Mesothelial cell of epicardium (in vitro differentiated cells): ENCODE measurements at regions not wholly inside any gene's neighbourhood (a gene's known extent, or its start where the extent isn't known, plus 50 kb on each side); places are given as distances from the start of the nearest gene placed in this dataset.
"Not testable (repeated sequence)": the region's sequence is repeated elsewhere in the genome, so short reads cannot be mapped to it uniquely, and the experiment has no call there.

ENCODE experiments used
- DNase-seq, 2 experiments: peaks; one replicate each; pipeline ENCODE4 v3.0.0; 2021; ENCODE audit warnings: low spot score in 2 of 2; ENCODE audit not compliant: unreplicated experiment in 2 of 2
- H3K27ac Mint-ChIP-seq: 2 replicates; pipeline ENCODE4 v1.8.0; 2021; ENCODE audit warnings: mixed read lengths
- H3K27me3 Mint-ChIP-seq: 2 replicates; pipeline ENCODE4 v1.8.0; 2021; ENCODE audit warnings: low read depth, mixed read lengths
- H3K36me3 Mint-ChIP-seq: 2 replicates; pipeline ENCODE4 v1.8.0; 2021; ENCODE audit warnings: mixed read lengths
- H3K4me1 Mint-ChIP-seq: 2 replicates; pipeline ENCODE4 v1.8.0; 2021; ENCODE audit warnings: mixed read lengths
- H3K4me3 Mint-ChIP-seq: 2 replicates; pipeline ENCODE4 v1.8.0; 2021; ENCODE audit warnings: mild to moderate bottlenecking, moderate library complexity, mixed read lengths
- H3K9me3 Mint-ChIP-seq: 2 replicates; pipeline ENCODE4 v1.8.0; 2021; ENCODE audit warnings: mixed read lengths
- TF ChIP-seq, protein P1 (sequence below): fragments of 200-600 bp; sonication (generic); IDR thresholded peaks from one replicate; pipeline ENCODE4 v1.5.0; 2021; ENCODE audit warnings: antibody characterized with exemption; ENCODE audit not compliant: unreplicated experiment

- no peak for DNase-seq
- Mint-ChIP-seq H3K4me1 (no peaks in the 10 kb centered on the region), H3K4me3 (no peak overlapping the region), H3K27me3 (no peaks in the 10 kb centered on the region), H3K36me3 (no peaks in the 10 kb centered on the region), H3K9me3 (no peaks in the 10 kb centered on the region), H3K27ac (no peak overlapping the region)
- TF ChIP-seq, protein P1, sequence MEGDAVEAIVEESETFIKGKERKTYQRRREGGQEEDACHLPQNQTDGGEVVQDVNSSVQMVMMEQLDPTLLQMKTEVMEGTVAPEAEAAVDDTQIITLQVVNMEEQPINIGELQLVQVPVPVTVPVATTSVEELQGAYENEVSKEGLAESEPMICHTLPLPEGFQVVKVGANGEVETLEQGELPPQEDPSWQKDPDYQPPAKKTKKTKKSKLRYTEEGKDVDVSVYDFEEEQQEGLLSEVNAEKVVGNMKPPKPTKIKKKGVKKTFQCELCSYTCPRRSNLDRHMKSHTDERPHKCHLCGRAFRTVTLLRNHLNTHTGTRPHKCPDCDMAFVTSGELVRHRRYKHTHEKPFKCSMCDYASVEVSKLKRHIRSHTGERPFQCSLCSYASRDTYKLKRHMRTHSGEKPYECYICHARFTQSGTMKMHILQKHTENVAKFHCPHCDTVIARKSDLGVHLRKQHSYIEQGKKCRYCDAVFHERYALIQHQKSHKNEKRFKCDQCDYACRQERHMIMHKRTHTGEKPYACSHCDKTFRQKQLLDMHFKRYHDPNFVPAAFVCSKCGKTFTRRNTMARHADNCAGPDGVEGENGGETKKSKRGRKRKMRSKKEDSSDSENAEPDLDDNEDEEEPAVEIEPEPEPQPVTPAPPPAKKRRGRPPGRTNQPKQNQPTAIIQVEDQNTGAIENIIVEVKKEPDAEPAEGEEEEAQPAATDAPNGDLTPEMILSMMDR = no peak
These were observed 965.1 kb upstream of the HS3ST1 start for GRCh38 chr4:12393631-12394262.

DNA sequence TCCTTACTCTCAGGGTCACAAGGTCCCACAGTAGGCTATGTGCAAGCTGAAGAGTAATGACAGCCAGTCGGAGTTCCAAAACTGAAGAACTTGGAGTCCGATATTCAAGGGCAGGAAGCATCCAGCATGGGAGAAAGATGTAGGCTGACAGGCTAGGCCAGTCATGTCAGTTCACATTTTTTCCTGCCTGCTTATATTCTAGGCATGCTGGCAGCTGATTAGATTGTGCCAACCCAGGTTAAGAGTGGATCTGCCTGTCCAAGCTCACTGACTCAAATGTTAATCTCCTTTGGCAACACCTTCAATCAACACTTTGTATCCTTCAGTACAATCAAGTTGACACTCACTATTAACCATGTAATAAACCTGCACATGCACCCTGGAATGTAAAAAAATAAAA lies 960.9 kb upstream of the HS3ST1 start:
- H3K4me3 Mint-ChIP-seq = no peak overlapping the region
- no peak overlapping the region for H3K27ac Mint-ChIP-seq
- TF ChIP-seq, protein P1 = no peak
- no peaks in the 10 kb centered on the region for H3K36me3 Mint-ChIP-seq
- no peak for DNase-seq
- no peaks in the 10 kb centered on the region for H3K27me3 Mint-ChIP-seq
- H3K4me1 Mint-ChIP-seq = no peaks in the 10 kb centered on the region
- peaks cover 10% of the 10 kb centered on the region for H3K9me3 Mint-ChIP-seq

- Mint-ChIP-seq H3K4me1 (no peaks in the 10 kb centered on the region), H3K27ac (no peak overlapping the region), H3K36me3 (no peaks in the 10 kb centered on the region), H3K27me3 (no peaks in the 10 kb centered on the region), H3K9me3 (peaks cover 26% of the 10 kb centered on the region), H3K4me3 (no peak overlapping the region)
- no peak for DNase-seq
- TF ChIP-seq, protein P1 = no peak
These were observed 953.9 kb upstream of the HS3ST1 start for GRCh38 chr4:12382567-12382966.

DNA sequence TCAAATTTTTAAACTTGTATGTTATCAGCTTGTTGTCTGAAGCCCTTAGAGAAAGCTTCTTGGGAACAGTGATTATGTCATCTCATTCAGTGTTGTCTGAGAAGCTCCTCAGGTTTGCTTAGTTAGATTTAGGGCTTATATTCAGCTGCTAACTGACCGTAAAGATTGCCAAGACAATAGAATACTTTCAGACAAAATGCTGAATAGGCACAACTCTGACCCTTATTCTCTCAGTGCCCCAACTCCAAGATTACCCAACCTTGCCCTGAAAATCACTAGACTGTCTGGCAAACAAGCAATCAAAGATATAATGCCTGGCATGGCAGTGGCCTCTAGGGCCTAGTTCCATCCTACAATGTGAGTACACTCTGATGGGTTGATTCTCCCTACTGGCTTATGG lies 950.5 kb upstream of the HS3ST1 start:
- no peaks in the 10 kb centered on the region for H3K27me3 Mint-ChIP-seq
- no peak for DNase-seq
- no peak overlapping the region for H3K27ac Mint-ChIP-seq
- no peak overlapping the region for H3K4me3 Mint-ChIP-seq
- H3K4me1 Mint-ChIP-seq = no peaks in the 10 kb centered on the region
- TF ChIP-seq, protein P1 = no peak
- no peaks in the 10 kb centered on the region for H3K36me3 Mint-ChIP-seq
- H3K9me3 Mint-ChIP-seq = peaks cover 19% of the 10 kb centered on the region

DNA sequence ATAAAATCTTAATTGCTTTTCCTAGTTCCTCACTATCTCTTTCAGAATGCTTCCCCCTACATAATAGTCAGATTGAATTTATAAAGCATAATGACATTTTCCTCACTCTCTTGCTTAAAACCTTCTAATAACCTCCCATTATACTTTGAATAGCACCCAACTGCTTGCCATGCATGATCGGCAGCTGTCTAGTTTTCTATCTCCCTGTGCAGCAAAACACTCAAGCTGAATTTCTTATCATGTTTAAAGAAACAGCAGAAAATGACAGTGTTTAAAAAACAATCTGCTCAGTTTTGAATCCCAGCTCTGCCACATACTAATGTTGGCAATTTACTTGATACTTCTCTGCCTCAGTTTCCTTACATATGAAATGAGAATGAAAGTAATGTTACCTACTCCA lies 947.1 kb upstream of the HS3ST1 start:
- no peak overlapping the region for H3K27ac Mint-ChIP-seq
- H3K9me3 Mint-ChIP-seq = no peaks in the 10 kb centered on the region
- TF ChIP-seq, protein P1 = no peak
- H3K4me1 Mint-ChIP-seq = no peaks in the 10 kb centered on the region
- H3K4me3 Mint-ChIP-seq = no peak overlapping the region
- DNase-seq = no peak
- H3K36me3 Mint-ChIP-seq = no peaks in the 10 kb centered on the region
- H3K27me3 Mint-ChIP-seq = no peaks in the 10 kb centered on the region

GRCh38 chr4:12365869-12366268 lies 937.2 kb upstream of the HS3ST1 start:
- not testable (repeated sequence) for H3K9me3 Mint-ChIP-seq, H3K36me3 Mint-ChIP-seq, H3K4me3 Mint-ChIP-seq, H3K4me1 Mint-ChIP-seq, DNase-seq, H3K27ac Mint-ChIP-seq, H3K27me3 Mint-ChIP-seq
